B cell (primary cell): ENCODE measurements at regions not wholly inside any gene's neighbourhood (a gene's known extent, or its start where the extent isn't known, plus 50 kb on each side); places are given as distances from the start of the nearest gene placed in this dataset.

ENCODE experiments used
- EZH2 ChIP-seq: IDR thresholded peaks from 2 replicates; pipeline ENCODE4 v1.6.1; 2012; ENCODE audit warnings: borderline replicate concordance, low read depth, mild to moderate bottlenecking, moderate library complexity, low read length; ENCODE audit not compliant: insufficient read depth, poor library complexity, severe bottlenecking
- TF ChIP-seq, protein P1 (sequence below): fragments of 200-600 bp; IDR thresholded peaks from one replicate; pipeline ENCODE4 v1.8.0; 2022; ENCODE audit warnings: antibody characterized with exemption, mild to moderate bottlenecking

DNA sequence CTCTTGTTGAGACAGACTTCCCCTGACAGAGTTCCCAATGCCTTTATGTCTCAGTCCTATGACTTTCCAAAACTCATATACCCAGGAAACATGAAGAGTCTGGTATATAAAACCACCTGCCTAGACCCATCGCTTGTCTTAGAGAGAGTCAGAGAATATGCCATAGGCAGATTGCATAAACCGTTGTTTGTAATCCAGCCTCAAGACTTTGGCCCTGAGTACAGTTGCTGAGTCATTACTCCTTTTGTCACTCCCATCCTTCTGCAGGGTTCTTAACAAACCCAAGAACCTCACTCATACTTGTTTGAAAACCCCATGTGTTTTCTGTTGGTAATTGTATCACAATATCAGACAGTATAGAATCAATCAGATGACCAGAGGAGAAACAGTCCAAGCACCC, 616.3 kb downstream of the SLCO4C1 start:
- TF ChIP-seq, protein P1, sequence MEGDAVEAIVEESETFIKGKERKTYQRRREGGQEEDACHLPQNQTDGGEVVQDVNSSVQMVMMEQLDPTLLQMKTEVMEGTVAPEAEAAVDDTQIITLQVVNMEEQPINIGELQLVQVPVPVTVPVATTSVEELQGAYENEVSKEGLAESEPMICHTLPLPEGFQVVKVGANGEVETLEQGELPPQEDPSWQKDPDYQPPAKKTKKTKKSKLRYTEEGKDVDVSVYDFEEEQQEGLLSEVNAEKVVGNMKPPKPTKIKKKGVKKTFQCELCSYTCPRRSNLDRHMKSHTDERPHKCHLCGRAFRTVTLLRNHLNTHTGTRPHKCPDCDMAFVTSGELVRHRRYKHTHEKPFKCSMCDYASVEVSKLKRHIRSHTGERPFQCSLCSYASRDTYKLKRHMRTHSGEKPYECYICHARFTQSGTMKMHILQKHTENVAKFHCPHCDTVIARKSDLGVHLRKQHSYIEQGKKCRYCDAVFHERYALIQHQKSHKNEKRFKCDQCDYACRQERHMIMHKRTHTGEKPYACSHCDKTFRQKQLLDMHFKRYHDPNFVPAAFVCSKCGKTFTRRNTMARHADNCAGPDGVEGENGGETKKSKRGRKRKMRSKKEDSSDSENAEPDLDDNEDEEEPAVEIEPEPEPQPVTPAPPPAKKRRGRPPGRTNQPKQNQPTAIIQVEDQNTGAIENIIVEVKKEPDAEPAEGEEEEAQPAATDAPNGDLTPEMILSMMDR, result no peak
- TF ChIP-seq EZH2, result no peak
